H1 (cell line): ENCODE measurements at regions not wholly inside any gene's neighbourhood (a gene's known extent, or its start where the extent isn't known, plus 50 kb on each side); places are given as distances from the start of the nearest gene placed in this dataset.

Experiments used
- CTCF ChIA-PET: fragments of 300-600 bp; sonication (Branson Sonifier 250); formaldehyde crosslinking; loops from one replicate; lab custom pipeline; 2021; ENCODE audit not compliant: partially characterized antibody; lab: Charles Lee
- POLR2A ChIA-PET: fragments of 300-600 bp; sonication (Branson Sonifier 250); formaldehyde crosslinking; loops from one replicate; lab custom pipeline; 2021; ENCODE audit warnings: inconsistent platforms; ENCODE audit not compliant: partially characterized antibody; lab: Charles Lee
- DNase-seq, 2 experiments: peaks; one replicate each; pipeline versions ENCODE4 v3.0.0 to v3.0.0-alpha.2; 2010 to 2022; ENCODE audit warnings: low spot score in 2 of 2, low read depth in 1 of 2, mixed read lengths in 1 of 2
- FAIRE-seq: peaks from 2 replicates; lab custom pipeline; 2011; peaks lifted over from hg19 to GRCh38; lab: Jason Lieb, UNC
- H2AFZ ChIP-seq: 2 replicates; pipeline ENCODE4 v1.8.1; 2012; ENCODE audit warnings: low read length, inconsistent platforms
- H2AK5ac ChIP-seq: 2 replicates; pipeline ENCODE4 v1.6.1; 2013; ENCODE audit warnings: low read depth, low read length
- H2BK120ac ChIP-seq: replicated peaks from 2 replicates; pipeline ENCODE3; 2013; ENCODE audit warnings: low read depth, low read length, inconsistent platforms
- H2BK12ac ChIP-seq: 2 replicates; pipeline ENCODE4 v1.6.1; 2013; ENCODE audit warnings: low read depth, low read length
- H2BK15ac ChIP-seq: 2 replicates; pipeline ENCODE4 v1.6.1; 2013; ENCODE audit warnings: low read length
- H2BK20ac ChIP-seq: 2 replicates; pipeline ENCODE4 v1.6.1; 2013; ENCODE audit warnings: low read length
- H2BK5ac ChIP-seq: 2 replicates; pipeline ENCODE4 v1.6.1; 2013; ENCODE audit warnings: low read depth, low read length
- H3K14ac ChIP-seq: 2 replicates; pipeline ENCODE4 v1.6.1; 2013; ENCODE audit warnings: inconsistent platforms; ENCODE audit not compliant: insufficient read length
- H3K18ac ChIP-seq: 2 replicates; pipeline ENCODE4 v1.6.1; 2013; ENCODE audit warnings: low read length; ENCODE audit errors: extremely low read depth
- H3K23ac ChIP-seq: 2 replicates; pipeline ENCODE4 v1.6.1; 2013; ENCODE audit warnings: inconsistent platforms; ENCODE audit not compliant: insufficient read length
- H3K23me2 ChIP-seq: 2 replicates; pipeline ENCODE4 v1.6.1; 2013; ENCODE audit warnings: low read depth, low read length
- H3K27ac ChIP-seq: 2 replicates; pipeline ENCODE4 v1.6.1; 2011; ENCODE audit warnings: low read depth, low read length, inconsistent platforms
- H3K27me3 ChIP-seq, 4 experiments: replicated peaks in 1 of 4; 1 replicate in 1 of 4; 2 replicates in 3 of 4; pipeline versions ENCODE4 v1.6.1 to v1.8.1; 2011 to 2013; ENCODE audit warnings: low read length in 3 of 4, mild to moderate bottlenecking in 3 of 4, inconsistent platforms in 2 of 4, mixed read lengths in 2 of 4, moderate library complexity in 1 of 4; ENCODE audit not compliant: control insufficient read depth in 3 of 4, insufficient read depth in 3 of 4; ENCODE audit errors: extremely low read depth in 1 of 4
- H3K36me3 ChIP-seq, 4 experiments: 2 replicates each; pipeline versions ENCODE4 v1.6.1 to v1.8.1; 2011 to 2013; ENCODE audit warnings: mild to moderate bottlenecking in 4 of 4, low read length in 3 of 4, moderate library complexity in 2 of 4, control low read depth in 1 of 4, inconsistent platforms in 1 of 4; ENCODE audit not compliant: insufficient read depth in 4 of 4, control insufficient read depth in 2 of 4
- H3K4ac ChIP-seq: replicated peaks from 2 replicates; pipeline ENCODE3; 2013; ENCODE audit warnings: low read length, low read depth, mixed read lengths, inconsistent platforms; ENCODE audit not compliant: insufficient read length
- H3K4me1 ChIP-seq, 4 experiments: replicated peaks in 1 of 4; 1 replicate in 1 of 4; 2 replicates in 3 of 4; pipeline versions ENCODE4 v1.6.1 to v1.8.1; 2011 to 2013; ENCODE audit warnings: low read length in 3 of 4, inconsistent platforms in 2 of 4, mixed read lengths in 1 of 4; ENCODE audit not compliant: insufficient read depth in 4 of 4, control insufficient read depth in 3 of 4
- H3K4me2 ChIP-seq, 2 experiments: 2 replicates each; pipeline versions ENCODE4 v1.6.1 to v1.8.1; 2011 to 2013; ENCODE audit warnings: low read depth in 2 of 2, low read length in 2 of 2, control low read depth in 1 of 2, inconsistent platforms in 1 of 2, mild to moderate bottlenecking in 1 of 2; ENCODE audit not compliant: insufficient read depth in 1 of 2
- H3K4me3 ChIP-seq, 4 experiments: fragments of 200-600, 300-600 bp in 1 of 4; sonication (generic), shearing (Covaris generic), sonication (Bioruptor Twin) in 1 of 4; 2 replicates each; pipeline versions ENCODE4 v1.5.1 to v1.8.1; 2011 to 2016; ENCODE audit warnings: low read length in 4 of 4, low read depth in 3 of 4, control low read depth in 2 of 4, inconsistent platforms in 2 of 4, mild to moderate bottlenecking in 2 of 4, mixed read lengths in 1 of 4, moderate library complexity in 1 of 4; ENCODE audit not compliant: insufficient read depth in 2 of 4; ENCODE audit errors: extremely low read depth in 1 of 4
- H3K56ac ChIP-seq: replicated peaks from 2 replicates; pipeline ENCODE3; 2013; ENCODE audit warnings: low read depth, mild to moderate bottlenecking, mixed read lengths, low read length, inconsistent platforms; ENCODE audit not compliant: insufficient read length
- H3K79me1 ChIP-seq: 2 replicates; pipeline ENCODE4 v1.6.1; 2013; ENCODE audit warnings: low read depth, low read length, control low read depth
- H3K79me2 ChIP-seq, 2 experiments: 2 replicates each; pipeline versions ENCODE4 v1.6.1 to v1.8.1; 2012 to 2013; ENCODE audit warnings: low read length in 2 of 2, mild to moderate bottlenecking in 2 of 2, inconsistent platforms in 1 of 2; ENCODE audit not compliant: insufficient read depth in 2 of 2, control insufficient read depth in 1 of 2
- H3K9ac ChIP-seq, 4 experiments: replicated peaks in 1 of 4; 1 replicate in 1 of 4; 2 replicates in 3 of 4; pipeline versions ENCODE4 v1.6.1 to v1.8.1; 2011 to 2013; ENCODE audit warnings: low read depth in 3 of 4, low read length in 3 of 4, control low read depth in 2 of 4, mild to moderate bottlenecking in 2 of 4, moderate library complexity in 2 of 4, inconsistent platforms in 1 of 4; ENCODE audit errors: extremely low read depth in 1 of 4
- H3K9me3 ChIP-seq, 2 experiments: 2 replicates each; pipeline versions ENCODE4 v1.6.1 to v1.8.1; 2012 to 2013; ENCODE audit warnings: mild to moderate bottlenecking in 2 of 2, moderate library complexity in 2 of 2, control low read depth in 1 of 2, inconsistent platforms in 1 of 2, low read depth in 1 of 2, low read length in 1 of 2, mixed read lengths in 1 of 2; ENCODE audit not compliant: insufficient read depth in 2 of 2
- H4K20me1 ChIP-seq, 2 experiments: replicated peaks in 1 of 2; 2 replicates each; pipeline versions ENCODE3 to v1.8.1; 2011 to 2013; ENCODE audit warnings: inconsistent platforms in 2 of 2, low read length in 2 of 2, mild to moderate bottlenecking in 1 of 2; ENCODE audit not compliant: insufficient read depth in 2 of 2, control insufficient read depth in 1 of 2
- H4K5ac ChIP-seq: 2 replicates; pipeline ENCODE4 v1.6.1; 2013; ENCODE audit warnings: low read length, low read depth, mixed read lengths, inconsistent platforms; ENCODE audit not compliant: insufficient read length
- H4K8ac ChIP-seq: 2 replicates; pipeline ENCODE4 v1.8.0; 2013; ENCODE audit warnings: mild to moderate bottlenecking, moderate library complexity, low read length, inconsistent platforms; ENCODE audit not compliant: insufficient read depth; ENCODE audit errors: extremely low read depth
- H4K91ac ChIP-seq: replicated peaks from 2 replicates; pipeline ENCODE3; 2013; ENCODE audit warnings: low read length, mixed read lengths, inconsistent platforms; ENCODE audit not compliant: insufficient read length
- HDAC2 ChIP-seq, 2 experiments: fragments of 300-600 bp in 1 of 2; sonication (generic) in 1 of 2; IDR thresholded peaks; 2 replicates each; pipeline ENCODE4 v1.6.1; 2011 to 2012; ENCODE audit warnings: low read depth in 2 of 2, low read length in 2 of 2, mild to moderate bottlenecking in 2 of 2, moderate library complexity in 2 of 2, borderline replicate concordance in 1 of 2, inconsistent platforms in 1 of 2
- SAP30 ChIP-seq: fragments of 300-600 bp; sonication (generic); IDR thresholded peaks from 2 replicates; pipeline ENCODE4 v1.7.1; 2012; ENCODE audit warnings: low read length, moderate library complexity, mild to moderate bottlenecking, inconsistent platforms; ENCODE audit not compliant: insufficient read depth, insufficient replicate concordance
- SUZ12 ChIP-seq: fragments of 200-600 bp; sonication (generic); IDR thresholded peaks from 2 replicates; pipeline ENCODE4 v1.6.1; 2012; ENCODE audit warnings: mild to moderate bottlenecking, inconsistent platforms, low read length, moderate library complexity, mixed read lengths
- TCF12 ChIP-seq: IDR thresholded peaks from 2 replicates; pipeline ENCODE4 v1.6.1; 2011; ENCODE audit warnings: low read depth, mild to moderate bottlenecking, low read length
- WGBS, 2 experiments: shearing (Covaris generic) in 1 of 2; methylation state at CpG; one replicate each; pipeline versions ENCODE4 v1.1.6 to v1.1.7; 2013 to 2015; ENCODE audit warnings: low lambda C conversion rate in 2 of 2, mixed read lengths in 2 of 2, inconsistent platforms in 1 of 2, low coverage in 1 of 2, missing lambda C conversion rate in 1 of 2; ENCODE audit not compliant: insufficient replicate concordance in 2 of 2, insufficient coverage in 1 of 2, insufficient read length in 1 of 2; ENCODE audit errors: extremely low coverage in 1 of 2, missing lambda C conversion rate in 1 of 2; 5-methylcytosine and 5-hydroxymethylcytosine counted together

GRCh38 chr9:86168256-86168655, 68.9 kb upstream of the GOLM1 start:
- no peak overlapping the region for H3K14ac ChIP-seq
- ChIA-PET CTCF (no interaction called here), POLR2A (no interaction called here)
- no peak overlapping the region for H3K56ac ChIP-seq
- no peak overlapping the region for H3K4me3 ChIP-seq
- no peak overlapping the region for H4K5ac ChIP-seq
- peak in 1 of 2 experiments; percentile 37 for DNase-seq
- H2AFZ ChIP-seq: no peak overlapping the region
- no peak overlapping the region for H2BK5ac ChIP-seq
- no peaks in the 10 kb centered on the region for H3K36me3 ChIP-seq
- no peak overlapping the region for H2BK15ac ChIP-seq
- no peaks in the 10 kb centered on the region for H4K20me1 ChIP-seq
- H3K4ac ChIP-seq: no peak overlapping the region
- no peak overlapping the region for H4K8ac ChIP-seq
- H3K27ac ChIP-seq: no peak overlapping the region
- no peak overlapping the region for H4K91ac ChIP-seq
- 88% methylated on average over 4 of the region's 4 CpGs; no CpG with 5 or more reads in 1 of the 2 experiments for WGBS, 2 experiments
- no peak overlapping the region for H2AK5ac ChIP-seq
- no peak overlapping the region for H2BK20ac ChIP-seq
- H3K9ac ChIP-seq: no peak overlapping the region
- no peak overlapping the region for H2BK12ac ChIP-seq
- no peaks in the 10 kb centered on the region; the same call in 1 of the 2 replicates for H3K79me1 ChIP-seq
- H3K79me2 ChIP-seq: no peaks in the 10 kb centered on the region
- no peak overlapping the region for H3K23ac ChIP-seq
- no peak overlapping the region for H3K18ac ChIP-seq
- no peak overlapping the region for H2BK120ac ChIP-seq
- H3K23me2 ChIP-seq: no peaks in the 10 kb centered on the region
- H3K4me1 ChIP-seq: 0 out of 7 replicates have a peak, but pooled peaks cover 0 to 2% (median 0%) of the 10 kb centered on the region in 4 experiments
- no peak for FAIRE-seq
- no peaks in the 10 kb centered on the region for H3K27me3 ChIP-seq
- no peaks in the 10 kb centered on the region for H3K9me3 ChIP-seq
- no peak overlapping the region; a peak in 1 of 4 replicates for H3K4me2 ChIP-seq
- TF ChIP-seq SUZ12 (no peak), HDAC2 (IDR thresholded peaks at IDR 0.05; ENCODE audit: borderline replicate concordance in 1 of 2, low read depth in 2 of 2, low read length in 2 of 2) (no peak), TCF12 (no peak), SAP30 (no peak)
